Kidney (tissue), 13 donors: ENCODE measurements at regions not wholly inside any gene's neighbourhood (a gene's known extent, or its start where the extent isn't known, plus 50 kb on each side); places are given as distances from the start of the nearest gene placed in this dataset.

Experiments
- DNase-seq, 5 donors: peaks; one replicate each; pipeline ENCODE4 v3.0.0-alpha.2; 2013 to 2020
- FAIRE-seq: peaks from 2 replicates; lab custom pipeline; 2012; peaks lifted over from hg19 to GRCh38; lab: Jason Lieb, UNC
- H3K27ac ChIP-seq, 2 donors: one replicate each; pipeline ENCODE4 v1.7.0; 2013; ENCODE audit warnings: low read depth in 2 of 2, low read length in 2 of 2, inconsistent platforms in 1 of 2
- H3K27me3 ChIP-seq: one replicate; pipeline ENCODE4 v1.7.1; 2013; ENCODE audit warnings: low read length, inconsistent platforms; ENCODE audit not compliant: control insufficient read depth, insufficient read depth
- H3K36me3 ChIP-seq, 3 donors: one replicate each; pipeline versions ENCODE4 v1.7.0 to v1.7.1; 2013; ENCODE audit warnings: low read length in 3 of 3, control low read depth in 1 of 3, inconsistent platforms in 1 of 3; ENCODE audit not compliant: insufficient read depth in 3 of 3, control insufficient read depth in 2 of 3
- H3K4me1 ChIP-seq, 3 donors: one replicate each; pipeline versions ENCODE4 v1.7.0 to v1.7.1; 2013; ENCODE audit warnings: low read length in 3 of 3, inconsistent platforms in 1 of 3, low read depth in 1 of 3; ENCODE audit not compliant: control insufficient read depth in 2 of 3, insufficient read depth in 2 of 3
- H3K4me3 ChIP-seq, 3 donors: one replicate each; pipeline versions ENCODE4 v1.7.0 to v1.8.1; 2013; ENCODE audit warnings: low read length in 3 of 3, control low read depth in 1 of 3, inconsistent platforms in 1 of 3
- H3K9ac ChIP-seq, 3 donors: one replicate each; pipeline versions ENCODE4 v1.7.0 to v1.7.1; 2013; ENCODE audit warnings: low read length in 3 of 3, control low read depth in 1 of 3, inconsistent platforms in 1 of 3
- H3K9me3 ChIP-seq, 3 donors: one replicate each; pipeline versions ENCODE4 v1.7.0 to v1.7.1; 2013; ENCODE audit warnings: low read length in 3 of 3, control low read depth in 1 of 3, inconsistent platforms in 1 of 3; ENCODE audit not compliant: control insufficient read depth in 2 of 3, insufficient read depth in 1 of 3
- intact Hi-C: fragments of 100-400 bp; cut with DNase I; formaldehyde crosslinking; loops from one replicate; pipeline ENCODE4 v1.11.1; 2022
- TF ChIP-seq, protein P1 (sequence below): IDR thresholded peaks from 3 replicates; pipeline ENCODE4 v1.5.1; 2012; ENCODE audit warnings: mild to moderate bottlenecking, moderate library complexity, borderline replicate concordance; ENCODE audit not compliant: insufficient read depth; ENCODE audit errors: extremely low read depth
- donor health status: control.
- donor health status: control.
- donor health status: control.
- donor health status: control.
- donor health status: control.
- donor health status: DM: yes; HTN: yes; CAD: no.
- donor health status: Normal renal cell carcinoma (clear cell type).

DNA sequence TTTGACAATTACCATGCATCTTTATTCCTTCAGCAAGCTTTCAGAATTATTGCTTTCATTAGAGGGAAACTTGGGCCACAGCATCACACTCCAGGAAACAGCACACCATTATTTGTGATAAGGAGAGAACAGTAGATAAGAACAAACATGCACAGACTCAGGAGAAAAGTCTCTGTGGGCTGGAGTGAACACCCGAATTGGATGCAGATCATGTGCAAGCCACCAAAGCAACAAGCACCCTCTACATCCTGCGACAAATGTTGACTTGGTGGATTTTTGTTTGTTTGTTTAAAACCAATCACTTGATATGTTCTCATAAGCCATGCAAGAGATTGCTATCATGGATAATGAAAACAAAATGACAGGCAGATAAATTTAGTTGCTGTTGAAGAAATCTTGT lies 67.7 kb upstream of the ZFP64 start:
- no peak for DNase-seq
- Histone ChIP-seq H3K9ac (no peak overlapping the region), H3K4me3 (no peak overlapping the region), H3K27me3 (no peaks in the 10 kb centered on the region), H3K4me1 (no peaks in the 10 kb centered on the region), H3K27ac (no peak overlapping the region), H3K9me3 (no peaks in the 10 kb centered on the region), H3K36me3 (no peaks in the 10 kb centered on the region)
- no peak for FAIRE-seq
- intact Hi-C loops, result no loop called here
- TF ChIP-seq, protein P1, sequence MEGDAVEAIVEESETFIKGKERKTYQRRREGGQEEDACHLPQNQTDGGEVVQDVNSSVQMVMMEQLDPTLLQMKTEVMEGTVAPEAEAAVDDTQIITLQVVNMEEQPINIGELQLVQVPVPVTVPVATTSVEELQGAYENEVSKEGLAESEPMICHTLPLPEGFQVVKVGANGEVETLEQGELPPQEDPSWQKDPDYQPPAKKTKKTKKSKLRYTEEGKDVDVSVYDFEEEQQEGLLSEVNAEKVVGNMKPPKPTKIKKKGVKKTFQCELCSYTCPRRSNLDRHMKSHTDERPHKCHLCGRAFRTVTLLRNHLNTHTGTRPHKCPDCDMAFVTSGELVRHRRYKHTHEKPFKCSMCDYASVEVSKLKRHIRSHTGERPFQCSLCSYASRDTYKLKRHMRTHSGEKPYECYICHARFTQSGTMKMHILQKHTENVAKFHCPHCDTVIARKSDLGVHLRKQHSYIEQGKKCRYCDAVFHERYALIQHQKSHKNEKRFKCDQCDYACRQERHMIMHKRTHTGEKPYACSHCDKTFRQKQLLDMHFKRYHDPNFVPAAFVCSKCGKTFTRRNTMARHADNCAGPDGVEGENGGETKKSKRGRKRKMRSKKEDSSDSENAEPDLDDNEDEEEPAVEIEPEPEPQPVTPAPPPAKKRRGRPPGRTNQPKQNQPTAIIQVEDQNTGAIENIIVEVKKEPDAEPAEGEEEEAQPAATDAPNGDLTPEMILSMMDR, result no peak

DNA sequence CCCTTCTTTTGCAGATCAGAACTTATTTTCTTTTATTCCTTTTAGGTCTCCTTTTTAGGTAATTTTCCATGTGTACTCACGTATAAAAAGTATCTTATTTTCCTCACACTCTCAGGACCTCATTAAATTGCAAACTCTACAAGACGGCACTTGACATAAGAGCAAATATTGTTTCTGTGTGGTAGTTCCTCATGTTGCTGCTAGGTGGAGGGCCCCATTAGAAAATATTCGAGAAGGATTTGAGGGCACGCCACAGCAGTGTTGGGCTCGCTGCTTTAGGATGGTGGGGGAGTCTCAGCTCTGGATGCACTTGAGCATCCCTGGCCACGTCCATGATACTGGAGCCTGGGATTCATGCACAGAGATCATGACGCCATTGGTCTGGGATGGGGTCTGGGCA lies 64.9 kb upstream of the ZFP64 start:
- no peaks in the 10 kb centered on the region for H3K27me3 ChIP-seq
- intact Hi-C loops, result no loop called here
- H3K4me1 ChIP-seq, result peaks cover 0 to 5% (median 0%) of the 10 kb centered on the region in 3 donors
- H3K9ac ChIP-seq, result no peak overlapping the region
- no peaks in the 10 kb centered on the region for H3K9me3 ChIP-seq
- FAIRE-seq (no peak), DNase-seq (no peak)
- H3K27ac ChIP-seq, result no peak overlapping the region
- no peaks in the 10 kb centered on the region for H3K36me3 ChIP-seq
- TF ChIP-seq, protein P1, result no peak
- no peak overlapping the region for H3K4me3 ChIP-seq

DNA sequence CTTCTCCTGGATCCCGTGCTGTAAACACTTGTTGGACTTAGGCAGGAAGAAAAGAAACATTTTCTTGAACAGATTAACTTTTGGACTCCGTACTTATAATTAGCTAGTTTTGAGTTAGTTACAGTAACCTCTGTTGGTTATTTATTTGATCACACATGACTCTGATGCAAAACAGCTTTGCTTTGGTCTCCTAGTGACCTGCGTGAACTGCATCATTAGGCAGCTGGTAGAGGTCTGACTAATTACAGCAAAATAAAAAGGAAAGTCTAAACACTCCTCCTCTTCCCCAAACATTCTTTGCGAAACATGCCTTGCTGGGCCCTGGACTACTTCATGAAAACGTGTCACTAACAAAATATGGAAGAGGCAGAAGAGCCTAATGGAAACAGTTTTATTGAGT lies 61.1 kb upstream of the ZFP64 start:
- H3K4me3 ChIP-seq, result peak overlapping the region in 2 of 3 donors; percentile 1 to 12
- H3K36me3 ChIP-seq, result no peaks in the 10 kb centered on the region
- H3K27ac ChIP-seq, result peak overlapping the region in 1 of 2 donors; percentile 5
- TF ChIP-seq, protein P1, result no peak
- H3K9me3 ChIP-seq, result no peaks in the 10 kb centered on the region
- intact Hi-C loops, result no loop called here
- peaks cover 0 to 5% (median 0%) of the 10 kb centered on the region in 3 donors for H3K4me1 ChIP-seq
- FAIRE-seq (no peak), DNase-seq (peak in 2 of 5 donors; percentile 20 to 50)
- H3K9ac ChIP-seq, result no peak overlapping the region
- no peaks in the 10 kb centered on the region for H3K27me3 ChIP-seq

DNA sequence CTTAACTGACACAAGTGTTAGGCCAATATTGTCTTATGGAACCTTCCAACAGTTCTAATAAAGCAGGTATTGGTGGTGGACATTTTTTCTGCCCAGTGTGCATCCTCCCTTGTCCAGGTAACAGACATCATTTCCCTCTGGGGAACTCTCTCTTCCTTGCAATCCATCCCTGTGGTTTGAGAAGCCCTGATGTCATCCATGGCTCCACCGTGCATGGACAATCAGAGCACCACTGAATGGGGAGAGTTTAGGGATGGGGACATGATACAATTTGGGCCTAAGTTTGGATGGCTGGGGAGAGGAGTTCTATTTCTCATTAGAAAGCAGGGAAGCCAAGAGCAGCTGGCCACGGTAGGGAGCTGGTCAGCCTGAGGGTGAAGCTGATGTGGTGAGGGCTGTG lies 60.2 kb upstream of the ZFP64 start:
- no peaks in the 10 kb centered on the region for H3K27me3 ChIP-seq
- no peak for FAIRE-seq
- H3K4me3 ChIP-seq, result no peak overlapping the region
- peaks cover 0 to 5% (median 0%) of the 10 kb centered on the region in 3 donors for H3K4me1 ChIP-seq
- H3K9me3 ChIP-seq, result no peaks in the 10 kb centered on the region
- TF ChIP-seq, protein P1, result no peak
- no peak for DNase-seq
- H3K9ac ChIP-seq, result no peak overlapping the region
- no peak overlapping the region for H3K27ac ChIP-seq
- H3K36me3 ChIP-seq, result no peaks in the 10 kb centered on the region
- intact Hi-C loops, result no loop called here
